ENCODE measurements at regions not wholly inside any gene's neighbourhood (a gene's known extent, or its start where the extent isn't known, plus 50 kb on each side); places are given as distances from the start of the nearest gene placed in this dataset.

DNA sequence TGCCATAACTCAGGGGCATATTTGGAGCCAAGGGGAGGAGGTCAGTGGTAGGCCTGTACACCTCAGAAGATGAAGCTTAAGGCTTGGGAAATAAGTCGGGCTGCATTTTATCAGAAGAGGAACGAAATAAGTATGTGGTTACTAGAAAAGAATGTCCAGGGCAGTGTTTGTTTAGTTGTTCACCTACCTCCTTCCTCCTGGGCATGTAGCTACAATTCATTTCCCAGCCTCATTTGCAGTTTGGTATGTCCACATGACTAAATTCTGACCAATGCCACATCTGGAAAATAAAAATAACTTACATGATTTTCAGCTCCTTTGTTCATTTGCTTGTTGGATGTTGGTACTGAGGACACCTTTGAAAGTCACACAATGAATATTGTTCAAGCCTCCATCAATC lies 294.5 kb upstream of the RGS17 start:
- H3K4me2 ChIP-seq, result no peak overlapping the region
- H3K4me1 ChIP-seq, result no peaks in the 10 kb centered on the region
- no peak overlapping the region for H3K27ac Mint-ChIP-seq
- H3K4me1 Mint-ChIP-seq, result no peaks in the 10 kb centered on the region
- no peaks in the 10 kb centered on the region for H4K20me1 ChIP-seq (ENCODE audit: low read depth)
- H3F3A ChIP-seq (ENCODE audit: low read depth), result no peaks in the 10 kb centered on the region
- no peaks in the 10 kb centered on the region for H3K36me3 Mint-ChIP-seq
- no peak overlapping the region for H3K27ac ChIP-seq
- no peaks in the 10 kb centered on the region for H3K27me3 Mint-ChIP-seq (ENCODE audit: insufficient read depth, low read depth)
- H3K4me3 ChIP-seq, result no peak overlapping the region
- H3K79me2 ChIP-seq (ENCODE audit: low read depth), result no peaks in the 10 kb centered on the region
- no peak for DNase-seq (ENCODE audit: low spot score)
- no peaks in the 10 kb centered on the region for H3K9me3 Mint-ChIP-seq
- TF ChIP-seq EZH2 (IDR thresholded peaks at IDR 0.05), result no peak
- no peak overlapping the region for H2AFZ ChIP-seq (replicated peaks)
- no peak overlapping the region for H3K9ac ChIP-seq
- H3K36me3 ChIP-seq, result no peaks in the 10 kb centered on the region
- H3K9me3 ChIP-seq (ENCODE audit: low read depth), result no peaks in the 10 kb centered on the region
- H3K4me3 Mint-ChIP-seq, result no peak overlapping the region
- no peaks in the 10 kb centered on the region for H3K27me3 ChIP-seq

DNA sequence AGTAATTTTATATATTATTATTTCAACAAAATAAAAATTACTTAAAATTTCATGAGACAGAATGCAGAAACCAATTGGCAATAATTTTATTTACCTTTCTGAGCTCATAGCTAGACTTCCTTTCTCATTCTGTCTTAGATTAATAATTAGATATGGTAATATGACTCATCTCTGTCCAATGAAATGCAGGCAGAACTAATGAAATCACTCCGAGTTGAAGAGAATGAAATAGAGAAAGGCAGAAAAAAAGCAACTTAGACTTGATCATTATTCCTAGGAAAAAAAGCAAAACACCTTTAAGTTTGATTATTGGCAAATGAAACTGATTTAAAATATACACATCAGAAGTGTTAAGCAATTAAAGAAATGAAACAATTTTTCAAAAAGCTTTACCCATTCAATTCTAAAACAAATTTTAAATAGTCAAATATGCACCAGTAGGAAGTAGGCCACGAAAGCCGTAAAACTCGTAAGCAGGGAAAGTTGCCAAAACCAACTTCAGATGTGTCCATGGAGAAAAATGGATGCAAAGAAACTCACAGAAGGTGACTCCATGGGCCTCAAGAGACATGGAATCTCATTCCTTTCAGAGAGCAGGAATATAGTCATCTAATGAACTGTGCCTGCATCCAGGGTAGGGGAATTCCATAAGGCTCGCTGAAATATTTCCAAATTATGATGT lies 293.8 kb upstream of the RGS17 start:
- no peaks in the 10 kb centered on the region for H3K27me3 ChIP-seq
- H3K9me3 ChIP-seq (ENCODE audit: low read depth), result no peaks in the 10 kb centered on the region
- no peaks in the 10 kb centered on the region for H3F3A ChIP-seq (ENCODE audit: low read depth)
- no peaks in the 10 kb centered on the region for H3K36me3 ChIP-seq
- H3K4me1 ChIP-seq, result no peaks in the 10 kb centered on the region
- H3K79me2 ChIP-seq (ENCODE audit: low read depth), result no peaks in the 10 kb centered on the region
- H3K4me2 ChIP-seq, result no peak overlapping the region
- H3K27ac ChIP-seq, result no peak overlapping the region
- no peak overlapping the region for H3K27ac Mint-ChIP-seq
- no peak overlapping the region for H2AFZ ChIP-seq (replicated peaks)
- H4K20me1 ChIP-seq (ENCODE audit: low read depth), result no peaks in the 10 kb centered on the region
- H3K9me3 Mint-ChIP-seq, result no peaks in the 10 kb centered on the region
- no peaks in the 10 kb centered on the region for H3K4me1 Mint-ChIP-seq
- DNase-seq (ENCODE audit: low spot score), result no peak
- H3K4me3 ChIP-seq, result no peak overlapping the region
- peaks cover 2% of the 10 kb centered on the region for H3K27me3 Mint-ChIP-seq (ENCODE audit: insufficient read depth, low read depth)
- no peak overlapping the region for H3K4me3 Mint-ChIP-seq
- H3K36me3 Mint-ChIP-seq, result no peaks in the 10 kb centered on the region
- H3K9ac ChIP-seq, result no peak overlapping the region
- TF ChIP-seq, protein P1, sequence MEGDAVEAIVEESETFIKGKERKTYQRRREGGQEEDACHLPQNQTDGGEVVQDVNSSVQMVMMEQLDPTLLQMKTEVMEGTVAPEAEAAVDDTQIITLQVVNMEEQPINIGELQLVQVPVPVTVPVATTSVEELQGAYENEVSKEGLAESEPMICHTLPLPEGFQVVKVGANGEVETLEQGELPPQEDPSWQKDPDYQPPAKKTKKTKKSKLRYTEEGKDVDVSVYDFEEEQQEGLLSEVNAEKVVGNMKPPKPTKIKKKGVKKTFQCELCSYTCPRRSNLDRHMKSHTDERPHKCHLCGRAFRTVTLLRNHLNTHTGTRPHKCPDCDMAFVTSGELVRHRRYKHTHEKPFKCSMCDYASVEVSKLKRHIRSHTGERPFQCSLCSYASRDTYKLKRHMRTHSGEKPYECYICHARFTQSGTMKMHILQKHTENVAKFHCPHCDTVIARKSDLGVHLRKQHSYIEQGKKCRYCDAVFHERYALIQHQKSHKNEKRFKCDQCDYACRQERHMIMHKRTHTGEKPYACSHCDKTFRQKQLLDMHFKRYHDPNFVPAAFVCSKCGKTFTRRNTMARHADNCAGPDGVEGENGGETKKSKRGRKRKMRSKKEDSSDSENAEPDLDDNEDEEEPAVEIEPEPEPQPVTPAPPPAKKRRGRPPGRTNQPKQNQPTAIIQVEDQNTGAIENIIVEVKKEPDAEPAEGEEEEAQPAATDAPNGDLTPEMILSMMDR (IDR thresholded peaks at IDR 0.05), result no peak
- TF ChIP-seq EZH2 (IDR thresholded peaks at IDR 0.05) (no peak), EZH2phosphoT487 (IDR thresholded peaks at IDR 0.05) (no peak)

DNA sequence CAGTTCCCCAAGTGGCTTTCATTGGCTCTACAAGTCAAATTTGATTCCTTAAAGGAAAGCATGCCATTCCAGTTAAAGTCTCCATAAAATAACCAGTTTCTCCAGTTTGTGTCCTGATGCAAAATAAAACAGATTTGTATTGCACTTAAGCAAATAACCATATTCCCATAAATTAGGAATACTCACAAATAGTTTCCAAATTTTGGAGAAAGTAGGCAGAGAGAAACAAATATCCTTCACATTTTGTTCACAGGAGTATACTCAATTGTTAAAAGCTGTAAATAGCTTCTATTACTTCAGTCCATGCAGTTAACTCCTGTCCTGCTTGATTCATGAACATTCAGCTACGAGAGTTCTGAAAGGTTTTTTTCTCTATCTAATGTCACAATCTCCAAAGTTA lies 281.4 kb upstream of the RGS17 start:
- no peaks in the 10 kb centered on the region for H3K27me3 Mint-ChIP-seq (ENCODE audit: insufficient read depth, low read depth)
- Histone ChIP-seq H4K20me1 (ENCODE audit: low read depth) (no peaks in the 10 kb centered on the region), H3F3A (ENCODE audit: low read depth) (no peaks in the 10 kb centered on the region), H3K4me1 (no peaks in the 10 kb centered on the region), H3K36me3 (no peaks in the 10 kb centered on the region), H3K27me3 (no peaks in the 10 kb centered on the region), H3K4me3 (no peak overlapping the region), H3K9me3 (ENCODE audit: low read depth) (no peaks in the 10 kb centered on the region), H2AFZ (replicated peaks) (no peak overlapping the region), H3K9ac (no peak overlapping the region), H3K27ac (no peak overlapping the region), H3K79me2 (ENCODE audit: low read depth) (no peaks in the 10 kb centered on the region), H3K4me2 (no peak overlapping the region)
- no peak for TF ChIP-seq EZH2phosphoT487 (IDR thresholded peaks at IDR 0.05)
- TF ChIP-seq EZH2 (IDR thresholded peaks at IDR 0.05), result no peak
- TF ChIP-seq, protein P1 (IDR thresholded peaks at IDR 0.05), result no peak
- H3K9me3 Mint-ChIP-seq, result no peaks in the 10 kb centered on the region
- no peak overlapping the region for H3K27ac Mint-ChIP-seq
- no peak for DNase-seq (ENCODE audit: low spot score)
- H3K36me3 Mint-ChIP-seq, result no peaks in the 10 kb centered on the region
- H3K4me1 Mint-ChIP-seq, result no peaks in the 10 kb centered on the region
- H3K4me3 Mint-ChIP-seq, result no peak overlapping the region

DNA sequence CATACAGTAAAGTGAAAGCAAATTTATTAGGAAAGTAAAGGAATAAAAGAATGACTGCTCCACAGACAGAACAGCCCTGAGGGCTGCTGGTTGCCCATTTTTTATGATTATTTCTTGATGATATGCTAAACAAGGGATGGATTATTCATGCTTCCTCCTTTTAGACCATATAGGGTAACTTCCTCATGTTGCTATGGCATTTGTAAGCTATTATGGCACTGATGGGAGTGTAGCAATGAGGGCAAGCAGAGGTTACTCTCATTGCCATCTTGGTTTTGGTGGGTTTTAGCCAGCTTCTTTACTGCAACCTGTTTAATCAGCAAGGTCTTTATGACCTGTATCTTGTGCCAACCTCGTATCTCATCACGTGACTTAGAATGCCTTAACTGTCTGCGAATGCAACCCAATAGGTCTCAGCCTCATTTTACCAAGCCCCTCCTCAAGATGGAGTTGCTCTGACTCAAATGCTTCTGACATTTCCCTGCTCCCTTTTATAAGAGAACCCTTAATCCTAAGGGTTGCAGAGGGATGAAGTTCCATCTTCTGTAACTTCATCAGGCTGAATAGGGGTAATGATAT lies 280.1 kb upstream of the RGS17 start:
- Mint-ChIP-seq H3K4me1 (peaks cover 3% of the 10 kb centered on the region), H3K27ac (no peak overlapping the region), H3K9me3 (no peaks in the 10 kb centered on the region), H3K27me3 (ENCODE audit: insufficient read depth, low read depth) (no peaks in the 10 kb centered on the region), H3K36me3 (no peaks in the 10 kb centered on the region), H3K4me3 (no peak overlapping the region)
- H3K4me2 ChIP-seq, result no peak overlapping the region
- no peak overlapping the region for H3K9ac ChIP-seq
- no peaks in the 10 kb centered on the region for H3K9me3 ChIP-seq (ENCODE audit: low read depth)
- TF ChIP-seq EZH2 (IDR thresholded peaks at IDR 0.05), result no peak
- TF ChIP-seq, protein P1 (IDR thresholded peaks at IDR 0.05), result no peak
- TF ChIP-seq EZH2phosphoT487 (IDR thresholded peaks at IDR 0.05), result no peak
- no peak for DNase-seq (ENCODE audit: low spot score)
- no peak overlapping the region for H2AFZ ChIP-seq (replicated peaks)
- H3K4me1 ChIP-seq, result no peaks in the 10 kb centered on the region
- no peaks in the 10 kb centered on the region for H3K27me3 ChIP-seq
- H3F3A ChIP-seq (ENCODE audit: low read depth), result no peaks in the 10 kb centered on the region
- no peak overlapping the region for H3K4me3 ChIP-seq
- H3K36me3 ChIP-seq, result no peaks in the 10 kb centered on the region
- no peak overlapping the region for H3K27ac ChIP-seq
- H4K20me1 ChIP-seq (ENCODE audit: low read depth), result no peaks in the 10 kb centered on the region
- no peaks in the 10 kb centered on the region for H3K79me2 ChIP-seq (ENCODE audit: low read depth)

Measured in neural progenitor cell (in vitro differentiated cells).